Activated T-helper 1 cell treated with anti-CD3 and anti-CD28 coated beads, Interleukin-2, amount 50 U/mL, for 16 hours (primary cell): ENCODE measurements at regions not wholly inside any gene's neighbourhood (a gene's known extent, or its start where the extent isn't known, plus 50 kb on each side); places are given as distances from the start of the nearest gene placed in this dataset.

Experiments
- DNase-seq, 2 donors: peaks; one replicate each; pipeline ENCODE4 v3.0.0-alpha.2; 2020; ENCODE audit warnings: low read depth in 1 of 2, low spot score in 1 of 2

GRCh38 chr15:77688693-77689092 is 56.0 kb upstream of the LINGO1 start:
- DNase-seq, result no peak

DNA sequence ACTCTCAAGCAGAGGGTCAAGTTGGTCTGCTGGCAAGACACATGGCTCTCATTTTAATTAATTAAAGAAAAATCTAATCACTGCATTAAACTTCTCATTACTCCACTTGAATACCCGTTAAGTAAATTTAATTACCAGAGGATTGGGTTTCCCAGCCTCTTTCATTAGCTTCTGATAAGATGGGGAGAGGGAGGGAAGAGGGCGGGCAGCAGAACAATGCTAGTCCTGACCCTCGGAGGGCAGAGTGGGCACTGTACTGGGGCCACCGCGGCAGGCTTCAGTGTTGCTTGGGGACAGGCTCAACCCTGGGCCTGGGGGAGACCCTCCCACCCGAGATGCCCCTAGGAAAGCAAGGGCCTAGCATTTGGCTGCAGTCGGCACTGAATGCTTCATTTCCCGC is 55.6 kb upstream of the LINGO1 start:
- no peak for DNase-seq

GRCh38 chr15:77685082-77685815 is 52.5 kb upstream of the LINGO1 start:
- DNase-seq, result no peak

DNA sequence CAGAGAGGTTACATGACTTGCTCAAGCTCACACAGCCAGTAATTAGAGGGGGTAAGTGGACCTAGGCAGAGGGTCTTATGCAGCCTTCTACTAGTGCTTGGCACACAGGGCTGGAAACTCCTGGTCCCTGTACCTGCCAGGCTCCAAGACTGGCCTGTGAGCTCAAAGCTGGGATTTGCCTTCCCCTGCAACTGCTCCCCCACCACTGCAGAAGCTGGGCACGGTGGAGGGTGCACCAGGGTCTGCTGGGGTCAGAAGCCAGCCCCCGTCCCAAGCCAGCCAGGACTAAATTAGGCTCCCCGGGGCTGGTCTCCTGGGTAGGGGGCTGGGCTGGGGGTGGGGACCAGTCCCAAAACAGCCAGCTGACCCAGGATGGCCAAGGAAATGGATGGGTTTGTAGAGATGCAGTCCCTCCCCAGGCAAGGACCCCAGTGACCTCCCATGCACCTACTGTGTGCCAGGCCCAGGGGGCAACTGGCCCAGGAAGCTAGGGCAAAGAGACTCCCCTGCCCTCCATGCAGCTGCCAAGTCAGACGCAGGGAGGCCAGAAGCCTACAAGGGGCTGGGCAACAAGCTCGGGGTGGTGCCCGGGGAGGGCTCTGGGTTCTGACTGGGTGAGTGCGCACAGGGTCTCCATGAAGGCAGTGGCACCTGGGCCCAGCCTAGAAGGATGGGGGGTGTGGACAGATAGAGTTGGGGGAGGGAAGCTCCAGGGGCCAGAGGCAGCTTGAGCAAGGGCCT is 51.8 kb upstream of the LINGO1 start:
- no peak for DNase-seq

DNA sequence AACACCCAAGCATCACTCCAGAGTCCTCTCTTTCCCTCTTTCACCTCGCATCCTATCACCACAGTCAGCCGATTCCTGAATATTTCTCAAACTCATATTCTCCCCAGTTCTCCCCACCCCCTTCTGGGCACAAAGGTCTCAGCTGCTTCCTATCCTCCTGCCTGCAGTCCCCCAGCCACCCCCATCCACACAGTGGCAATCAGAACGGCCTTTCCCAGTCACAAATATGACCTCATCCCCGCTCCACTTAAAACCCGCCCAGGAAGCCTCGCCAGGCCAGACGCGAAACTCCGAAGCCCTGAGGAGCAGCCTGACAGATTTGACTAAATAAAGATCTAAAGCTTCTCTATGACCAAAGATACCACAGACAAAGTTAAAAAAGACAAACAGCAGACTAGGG is 49.9 kb upstream of the LINGO1 start:
- DNase-seq, result no peak
